ENCODE measurements at regions not wholly inside any gene's neighbourhood (a gene's known extent, or its start where the extent isn't known, plus 50 kb on each side); places are given as distances from the start of the nearest gene placed in this dataset. TPM values are rescaled to one million over a fixed set of nuclear protein-coding genes. Genes with fewer than 3 reads are reported as not detected.
A peak's percentile ranks its signal among the peaks of the same experiment; 100 is the strongest.
"Not testable (repeated sequence)": the region's sequence is repeated elsewhere in the genome, so short reads cannot be mapped to it uniquely, and the experiment has no call there.

DNA sequence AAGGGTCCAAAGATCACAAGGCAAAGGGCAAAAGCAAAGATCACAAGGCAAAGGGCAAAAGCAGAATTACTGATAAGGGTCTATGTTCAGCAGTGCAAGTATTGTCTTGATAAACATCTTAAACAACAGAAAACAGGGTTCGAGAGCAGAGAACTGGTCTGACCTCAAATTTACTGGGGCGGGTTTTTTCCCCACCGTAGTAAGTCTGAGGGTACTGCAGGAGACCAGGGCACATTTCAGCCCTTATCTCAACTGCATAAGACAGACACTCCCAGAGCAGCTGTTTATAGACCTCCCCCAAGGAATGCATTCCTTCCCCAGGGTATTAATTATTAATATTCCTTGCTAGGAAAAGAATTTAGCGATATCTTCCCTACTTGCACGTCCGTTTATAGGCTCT, 61.3 kb downstream of the ZNF860 start:
- not testable (repeated sequence) for FAIRE-seq; DNase-seq (ENCODE audit: low spot score in 2 of 2)

GRCh38 chr3:32045091-32045915, 61.1 kb upstream of the GPD1L start:
- FAIRE-seq = no peak
- peak in 1 of 2 donors; percentile 15 for DNase-seq (ENCODE audit: low spot score in 2 of 2)

DNA sequence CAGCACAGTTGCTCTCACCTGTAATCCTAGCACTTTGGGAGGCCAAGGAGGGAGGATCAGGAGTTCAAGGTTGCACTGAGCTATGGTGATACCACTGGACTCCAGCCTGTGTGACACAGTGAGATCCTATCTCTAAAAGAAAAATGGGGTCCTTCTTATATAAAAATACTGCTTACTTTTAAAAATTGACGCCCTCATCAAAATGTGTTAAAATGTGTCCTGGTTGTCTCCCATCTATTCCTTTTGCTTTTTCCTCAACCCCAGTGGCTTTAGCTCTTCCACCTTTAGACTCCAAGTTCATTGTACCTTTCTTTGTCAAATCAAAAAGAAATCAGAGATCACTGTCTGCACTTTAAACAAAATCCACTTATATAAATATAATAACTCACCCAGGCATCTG, 60.3 kb upstream of the GPD1L start:
- DNase-seq (ENCODE audit: low spot score in 2 of 2) (no peak), FAIRE-seq (no peak)

GRCh38 chr3:32048487-32049182, 57.8 kb upstream of the GPD1L start:
- no peak for DNase-seq (ENCODE audit: low spot score in 2 of 2)
- no peak for FAIRE-seq

- FAIRE-seq (no peak), DNase-seq (ENCODE audit: low spot score in 2 of 2) (no peak)
These were observed 56.5 kb upstream of the GPD1L start for GRCh38 chr3:32049916-32050315.

DNA sequence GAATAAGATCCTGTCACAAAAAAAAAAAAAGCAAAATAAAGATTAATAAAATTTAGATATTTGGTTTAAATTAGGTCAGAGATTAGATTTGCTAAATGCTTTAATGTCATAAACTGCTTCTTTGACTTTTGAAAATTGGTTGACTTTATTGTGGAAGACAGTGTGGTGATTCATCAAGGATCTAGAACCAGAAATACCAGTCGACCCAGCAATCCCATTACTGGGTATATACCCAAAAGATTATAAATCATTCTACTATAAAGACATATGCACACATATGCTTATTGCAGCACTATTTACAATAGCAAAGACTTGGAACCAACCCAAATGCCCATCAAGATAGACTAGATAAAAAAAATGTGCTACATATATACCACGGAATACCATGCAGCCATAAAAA, 54.2 kb upstream of the GPD1L start:
- not testable (repeated sequence) for FAIRE-seq

DNA sequence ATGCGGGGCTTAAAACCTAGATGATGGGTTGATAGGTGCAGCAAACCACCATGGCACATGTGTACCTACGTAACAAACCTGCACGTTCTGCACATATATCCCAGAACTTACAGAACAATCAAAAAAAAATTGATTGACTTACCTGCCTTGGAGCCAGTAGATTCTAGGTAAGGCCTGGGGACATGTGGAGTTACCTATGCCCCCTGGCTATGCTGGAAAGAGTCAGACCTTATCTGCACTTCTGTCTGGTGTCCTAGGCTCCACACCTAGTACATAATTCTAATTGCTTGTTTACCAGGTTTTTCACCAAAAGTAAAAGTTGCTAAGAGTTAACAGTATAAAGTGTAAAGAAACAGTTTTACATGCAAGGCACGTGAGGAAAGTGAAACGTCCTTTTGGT, 53.6 kb upstream of the GPD1L start:
- DNase-seq (ENCODE audit: low spot score in 2 of 2); FAIRE-seq: not testable (repeated sequence)

More for the DNA sequence above, 54.2 kb upstream of the GPD1L start:
- DNase-seq (ENCODE audit: low spot score in 2 of 2) = not testable (repeated sequence)

GRCh38 chr3:32056559-32057290, 49.7 kb upstream of the GPD1L start:
- FAIRE-seq = no peak
- no peak for DNase-seq (ENCODE audit: low spot score in 2 of 2)

Small RNA genes in the stretch of these regions (small RNA-seq; reads per million reads assigned to genes)
- gene RF00019 = not detected

All from frontal cortex (tissue), 4 donors.